GF-D8 (cell line): ENCODE measurements at regions not wholly inside any gene's neighbourhood (a gene's known extent, or its start where the extent isn't known, plus 50 kb on each side); places are given as distances from the start of the nearest gene placed in this dataset.
"Not testable (repeated sequence)": the region's sequence is repeated elsewhere in the genome, so short reads cannot be mapped to it uniquely, and the experiment has no call there.

Source experiments
- DNase-seq: peaks from one replicate; lab custom pipeline; 2025; lab: John Stamatoyannopoulos, UW

DNA sequence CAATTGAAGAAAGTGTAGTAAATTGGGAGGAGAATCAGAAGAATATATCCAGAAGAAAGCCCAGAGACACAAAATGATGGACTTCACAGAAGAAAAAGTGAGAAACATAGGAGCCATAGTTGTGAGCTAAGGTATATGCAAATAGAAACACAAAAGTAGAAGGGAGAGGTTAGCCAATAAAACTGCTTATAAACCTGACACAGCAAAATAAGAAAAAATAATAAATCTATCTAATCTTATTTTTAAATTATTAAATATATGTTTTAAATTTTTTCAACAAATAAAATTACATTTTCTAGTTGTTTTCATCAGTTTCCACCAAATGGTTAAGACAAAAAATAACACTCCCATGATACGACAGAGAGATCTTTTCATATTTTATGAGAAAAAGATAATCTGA lies 903.5 kb downstream of the DNAJB9 start:
- no peak for DNase-seq

DNA sequence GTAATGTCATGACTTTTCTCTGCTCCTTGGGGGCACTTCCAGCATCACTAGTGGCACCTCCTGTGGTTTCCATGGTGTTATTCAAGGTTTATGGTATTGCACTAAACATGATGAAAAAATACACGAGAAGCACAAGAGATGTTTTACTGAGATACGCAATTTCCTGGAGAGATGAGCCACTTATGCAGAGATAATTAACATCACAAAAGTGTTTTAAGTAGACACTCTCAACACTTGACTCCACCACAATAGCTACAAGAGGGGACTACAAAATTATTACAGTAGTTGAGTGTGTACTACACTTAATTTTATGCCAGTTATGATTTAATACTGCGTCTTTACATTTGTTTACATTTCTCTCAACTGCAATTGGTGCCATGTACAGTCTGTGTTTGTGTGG lies 906.7 kb downstream of the DNAJB9 start:
- DNase-seq = no peak

DNA sequence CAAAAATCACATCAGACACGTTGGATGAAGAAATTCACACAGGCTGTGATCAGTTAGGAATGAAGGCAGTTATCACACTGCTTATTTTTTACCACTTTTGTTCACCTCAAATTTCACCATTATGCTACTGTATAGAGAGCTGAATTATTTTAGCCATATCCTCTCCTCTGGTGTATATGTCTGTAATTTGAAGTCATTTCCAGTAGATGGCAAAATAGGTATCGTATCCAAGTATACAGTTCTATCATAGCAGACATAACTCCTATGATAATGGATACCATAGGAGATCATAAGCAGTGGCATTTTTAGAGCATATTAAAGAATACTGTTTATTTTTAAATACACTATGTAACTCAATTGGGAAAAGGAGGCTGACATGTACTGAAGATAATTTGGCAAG lies 909.7 kb downstream of the DNAJB9 start:
- no peak for DNase-seq

DNA sequence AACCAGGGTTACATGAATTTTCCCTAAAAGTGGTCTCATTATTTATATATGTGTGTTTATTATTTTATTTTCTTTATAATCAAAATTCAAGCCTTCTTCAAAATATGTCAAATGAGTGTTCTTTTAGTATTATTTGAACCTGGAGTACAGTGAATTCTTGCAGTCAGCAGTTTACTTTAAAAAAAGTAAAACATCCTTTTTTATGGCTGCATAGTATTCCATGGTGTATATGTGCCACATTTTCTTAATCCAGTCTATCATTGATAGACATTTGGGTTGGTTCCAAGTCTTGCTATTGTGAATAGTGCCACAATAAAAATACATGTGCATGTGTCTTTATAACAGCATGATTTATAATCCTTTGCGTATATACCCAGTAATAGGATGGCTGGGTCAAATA lies 920.9 kb downstream of the DNAJB9 start:
- DNase-seq = not testable (repeated sequence)

- no peak for DNase-seq
Measured at GRCh38 chr7:109497053-109497452, 927.4 kb downstream of the DNAJB9 start.

DNA sequence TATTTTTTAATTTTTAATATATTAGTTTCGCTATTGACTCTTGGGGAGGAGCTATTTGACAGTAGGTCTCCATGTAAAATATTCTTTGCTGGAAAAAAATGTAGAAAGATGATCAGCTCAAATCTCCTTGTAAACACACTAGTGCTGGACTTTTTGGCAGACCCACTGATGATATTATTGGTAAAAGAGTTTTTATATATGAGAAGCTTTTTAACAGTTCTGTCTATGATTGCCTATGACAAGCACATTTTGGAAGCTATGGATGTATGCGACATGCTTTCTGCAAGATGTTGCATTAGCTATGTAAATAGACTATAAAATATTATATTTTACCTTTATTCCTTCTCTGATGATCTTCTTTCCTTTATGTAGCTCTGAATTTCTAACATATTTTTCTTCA lies 928.5 kb downstream of the DNAJB9 start:
- no peak for DNase-seq

DNA sequence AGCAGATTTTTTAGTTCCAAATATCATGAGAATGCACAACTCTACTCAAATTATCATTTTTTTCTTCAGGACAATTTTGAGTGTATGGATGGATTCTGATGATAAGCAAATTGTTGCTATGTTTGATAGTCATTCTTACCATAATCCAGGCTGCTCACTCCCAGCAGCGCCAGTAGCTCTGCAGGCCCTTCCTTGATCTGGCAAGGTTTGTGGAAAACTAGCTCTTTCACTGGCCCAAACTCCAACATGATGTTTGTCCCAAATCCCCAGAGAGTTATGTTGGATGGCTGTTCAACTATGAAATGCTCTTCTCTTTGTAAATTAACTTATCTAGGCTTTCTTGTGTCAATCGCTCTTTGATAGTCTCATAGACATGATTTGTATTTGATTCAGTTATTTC lies 933.7 kb downstream of the DNAJB9 start:
- DNase-seq = no peak

- DNase-seq = no peak
Measured at GRCh38 chr7:109522585-109522984, 952.9 kb downstream of the DNAJB9 start.

- DNase-seq = no peak
Measured at GRCh38 chr7:109527833-109528232, 958.2 kb downstream of the DNAJB9 start.

DNA sequence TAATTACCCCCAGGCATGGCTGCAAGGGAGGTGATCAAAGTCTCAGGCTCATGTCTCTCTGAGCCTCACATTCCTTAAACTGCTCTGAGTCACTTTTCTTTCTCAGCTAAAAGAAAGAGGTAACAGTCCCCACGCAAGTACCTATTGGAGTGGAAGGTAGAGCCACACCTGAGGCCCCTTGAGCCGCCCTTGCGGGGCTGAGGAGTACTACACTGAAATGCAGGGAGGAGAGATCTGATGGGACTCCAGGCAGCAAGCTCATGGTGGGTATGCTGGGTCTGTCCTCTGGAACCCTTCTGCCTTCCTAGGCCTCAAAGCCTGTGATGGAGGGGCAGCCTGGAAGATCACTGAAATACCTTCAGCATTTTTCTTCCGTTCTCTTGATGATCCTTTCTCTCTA lies 960.0 kb downstream of the DNAJB9 start:
- no peak for DNase-seq

DNA sequence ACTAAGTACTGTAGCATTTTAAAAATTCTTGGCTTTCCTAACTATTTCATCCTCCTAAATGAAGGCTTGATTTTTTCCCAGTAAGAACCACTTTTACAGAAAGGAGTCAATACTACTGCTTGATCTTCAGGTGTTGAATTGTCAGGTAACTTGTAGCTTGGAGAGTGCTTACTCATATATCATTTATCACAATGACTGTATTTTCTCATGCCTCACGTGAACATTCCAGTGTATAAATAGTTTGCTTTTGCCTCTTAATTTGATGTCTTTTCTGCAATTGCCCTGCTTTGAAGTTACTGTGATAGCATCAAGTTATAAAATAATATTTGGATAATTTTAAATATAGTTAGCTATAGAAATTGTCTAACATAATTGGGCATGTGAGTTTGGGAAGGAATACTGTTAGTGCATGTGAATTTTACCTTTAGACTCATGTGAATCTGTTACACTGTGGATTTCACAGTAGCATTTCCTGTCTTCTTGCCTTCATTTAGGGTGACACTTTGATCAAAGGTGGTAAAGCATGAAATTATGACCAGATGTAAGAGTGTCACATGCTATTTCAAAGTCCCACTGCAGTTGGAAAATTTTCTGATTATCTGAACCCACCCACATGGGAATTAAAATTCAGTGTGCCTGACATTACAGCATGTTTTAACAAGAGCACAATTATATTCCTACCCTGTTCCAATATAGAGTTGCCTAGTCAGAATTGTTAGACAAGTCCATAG lies 962.8 kb downstream of the DNAJB9 start:
- no peak for DNase-seq

- DNase-seq = no peak
Measured at GRCh38 chr7:109545686-109546085, 976.0 kb downstream of the DNAJB9 start.

GRCh38 chr7:109549471-109550193 lies 980.0 kb downstream of the DNAJB9 start:
- no peak for DNase-seq

DNA sequence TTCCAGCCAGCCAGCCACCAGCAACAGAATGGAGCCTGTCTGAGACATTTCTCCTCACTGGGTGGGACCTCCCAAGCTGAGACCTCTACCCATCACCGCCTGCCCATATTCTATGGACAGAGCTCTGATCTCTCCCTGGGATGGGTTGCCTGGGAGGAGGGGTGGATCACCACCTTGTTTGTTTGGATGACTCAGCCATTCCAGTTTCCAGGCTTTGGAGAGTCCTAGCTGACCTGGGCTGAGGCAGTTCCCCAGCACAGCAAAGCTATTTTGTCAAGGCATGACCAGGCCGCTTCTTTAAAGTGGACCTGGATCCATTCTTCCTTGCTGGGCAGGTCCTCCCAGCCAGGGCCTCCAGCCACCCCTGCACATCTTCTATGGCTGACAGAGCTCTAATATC lies 982.3 kb downstream of the DNAJB9 start:
- no peak for DNase-seq

GRCh38 chr7:109577265-109577664 lies 1007.6 kb downstream of the DNAJB9 start:
- DNase-seq = no peak

- no peak for DNase-seq
Measured at GRCh38 chr7:109579901-109580300, 1010.2 kb downstream of the DNAJB9 start.

- DNase-seq = no peak
Measured at GRCh38 chr7:109582211-109582610, 1012.5 kb downstream of the DNAJB9 start.

- DNase-seq = not testable (repeated sequence)
Measured at GRCh38 chr7:109596948-109597347, 1027.3 kb downstream of the DNAJB9 start.

GRCh38 chr7:109611656-109612055 lies 1042.0 kb downstream of the DNAJB9 start:
- DNase-seq = no peak

DNA sequence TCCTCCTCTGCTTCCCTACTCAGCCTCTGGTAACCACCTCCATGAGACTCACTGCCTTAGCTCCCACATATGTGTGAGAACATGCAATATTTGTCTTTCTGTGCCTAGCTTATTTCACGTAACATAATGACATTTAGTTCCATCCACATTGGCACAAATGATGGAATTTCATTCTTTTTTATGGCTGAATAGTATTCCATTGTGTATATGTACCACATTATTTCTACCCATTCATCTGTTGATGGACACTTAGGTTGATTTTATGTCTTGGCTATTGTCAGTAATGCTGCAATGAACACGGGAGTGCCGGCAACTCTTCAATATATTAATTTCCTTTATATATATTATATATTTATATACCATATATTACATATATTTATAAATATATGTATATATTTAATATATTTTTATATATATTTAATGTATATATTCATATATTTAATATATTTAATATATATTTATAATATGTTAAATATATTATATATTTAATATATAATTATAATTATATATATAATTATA lies 1046.9 kb downstream of the DNAJB9 start:
- no peak for DNase-seq

GRCh38 chr7:109622320-109622719 lies 1052.6 kb downstream of the DNAJB9 start:
- no peak for DNase-seq

DNA sequence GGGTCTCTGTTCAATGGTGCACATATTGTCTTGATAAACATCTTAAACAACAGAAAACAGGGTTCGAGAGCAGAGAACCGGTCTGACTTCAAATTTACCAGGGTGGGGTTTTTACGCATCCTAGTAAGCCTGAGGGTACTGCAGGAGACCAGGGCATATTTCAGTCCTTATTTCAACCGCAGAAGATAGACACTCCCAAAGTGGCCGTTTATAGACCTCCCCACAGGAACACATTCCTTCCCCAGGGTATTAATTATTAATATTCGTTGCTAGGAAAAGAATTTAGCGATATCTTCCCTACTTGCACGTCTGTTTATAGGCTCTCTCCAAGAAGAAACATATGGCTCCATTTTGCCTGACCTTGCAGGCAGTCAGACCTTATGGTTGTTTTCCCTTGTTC lies 1063.2 kb downstream of the DNAJB9 start:
- DNase-seq = not testable (repeated sequence)

DNA sequence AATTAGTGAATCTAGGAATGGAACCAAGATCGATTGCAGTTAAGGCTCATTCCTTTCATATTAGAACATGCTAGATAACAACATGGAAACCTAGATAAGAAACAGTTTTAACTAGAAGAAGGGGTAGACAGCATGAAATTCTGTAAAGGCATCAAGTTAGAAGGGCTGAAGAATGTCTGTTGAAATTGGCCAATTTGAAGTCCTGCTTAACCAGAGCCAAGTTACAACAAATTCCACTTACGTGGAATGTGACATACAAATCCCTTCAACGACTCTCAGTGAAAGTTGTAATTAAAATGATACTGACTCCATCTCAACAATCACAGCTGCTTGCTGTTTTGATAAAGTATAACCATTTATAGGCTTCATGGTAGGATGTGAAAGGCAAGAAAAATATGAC lies 1065.7 kb downstream of the DNAJB9 start:
- no peak for DNase-seq
